Neuron (in vitro differentiated cells): ENCODE measurements at regions not wholly inside any gene's neighbourhood (a gene's known extent, or its start where the extent isn't known, plus 50 kb on each side); places are given as distances from the start of the nearest gene placed in this dataset.

Experiments
- H2AFZ ChIP-seq: one replicate; pipeline ENCODE4 v1.6.1; 2013; ENCODE audit warnings: low read depth, mild to moderate bottlenecking, inconsistent platforms, low read length, moderate library complexity
- H3K27me3 ChIP-seq: one replicate; pipeline ENCODE4 v1.6.1; 2013; ENCODE audit warnings: low read length; ENCODE audit not compliant: insufficient read depth
- H3K36me3 ChIP-seq: one replicate; pipeline ENCODE4 v1.6.1; 2013; ENCODE audit warnings: low read length; ENCODE audit not compliant: insufficient read depth
- H3K4me1 ChIP-seq: one replicate; pipeline ENCODE4 v1.6.1; 2013; ENCODE audit warnings: low read length; ENCODE audit not compliant: insufficient read depth
- H3K4me3 ChIP-seq: 2 replicates; pipeline ENCODE4 v1.5.1; 2013; ENCODE audit warnings: mild to moderate bottlenecking, low read length, moderate library complexity
- H3K9me3 ChIP-seq: one replicate; pipeline ENCODE4 v1.6.1; 2013; ENCODE audit warnings: low read length

DNA sequence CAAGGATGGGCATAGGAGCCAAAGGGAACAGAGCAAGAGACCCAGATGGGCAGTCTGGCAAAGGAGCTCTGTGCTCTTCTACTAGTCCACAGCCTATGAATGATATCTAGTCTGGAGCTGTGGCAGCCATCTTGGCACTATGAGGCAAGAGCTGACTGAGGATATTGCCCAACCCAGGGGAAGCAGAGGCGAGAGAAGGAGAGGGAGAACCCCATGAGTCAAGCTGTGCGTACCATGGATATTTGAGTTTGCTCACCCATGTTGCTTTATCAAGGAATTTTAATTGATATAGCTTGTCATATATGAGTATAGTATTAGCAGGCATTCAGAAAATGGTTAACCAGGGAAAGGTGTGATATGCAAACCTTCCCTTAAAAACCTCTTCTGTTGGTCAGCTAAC is 420.9 kb downstream of the PRDM2 start:
- Histone ChIP-seq H3K4me1 (no peaks in the 10 kb centered on the region), H3K36me3 (no peaks in the 10 kb centered on the region), H3K27me3 (no peaks in the 10 kb centered on the region), H3K4me3 (no peak overlapping the region), H3K9me3 (peaks cover 2% of the 10 kb centered on the region), H2AFZ (no peak overlapping the region)

DNA sequence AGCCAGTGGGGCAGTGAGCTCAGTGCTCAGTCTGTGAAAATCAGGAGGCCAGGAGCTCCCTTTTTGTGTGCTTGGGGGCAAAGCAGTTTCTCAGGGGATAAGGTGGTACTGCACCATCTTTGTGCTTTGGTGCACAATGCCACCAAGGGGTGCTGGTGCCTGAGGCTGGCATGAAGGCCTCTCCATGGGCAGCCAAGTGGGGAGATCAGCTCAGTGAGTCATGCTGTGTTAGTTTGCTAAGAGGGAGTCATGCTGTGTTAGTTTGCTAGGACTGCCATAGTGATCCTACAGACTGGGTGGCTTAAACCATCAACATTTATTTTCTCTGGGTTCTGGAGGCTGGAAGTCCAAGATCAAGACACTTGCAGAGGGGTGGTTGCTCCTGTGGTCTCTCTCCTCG is 428.1 kb downstream of the PRDM2 start:
- no peaks in the 10 kb centered on the region for H3K36me3 ChIP-seq
- H3K9me3 ChIP-seq = no peaks in the 10 kb centered on the region
- no peaks in the 10 kb centered on the region for H3K27me3 ChIP-seq
- no peak overlapping the region for H2AFZ ChIP-seq
- H3K4me3 ChIP-seq = no peak overlapping the region
- no peaks in the 10 kb centered on the region for H3K4me1 ChIP-seq

DNA sequence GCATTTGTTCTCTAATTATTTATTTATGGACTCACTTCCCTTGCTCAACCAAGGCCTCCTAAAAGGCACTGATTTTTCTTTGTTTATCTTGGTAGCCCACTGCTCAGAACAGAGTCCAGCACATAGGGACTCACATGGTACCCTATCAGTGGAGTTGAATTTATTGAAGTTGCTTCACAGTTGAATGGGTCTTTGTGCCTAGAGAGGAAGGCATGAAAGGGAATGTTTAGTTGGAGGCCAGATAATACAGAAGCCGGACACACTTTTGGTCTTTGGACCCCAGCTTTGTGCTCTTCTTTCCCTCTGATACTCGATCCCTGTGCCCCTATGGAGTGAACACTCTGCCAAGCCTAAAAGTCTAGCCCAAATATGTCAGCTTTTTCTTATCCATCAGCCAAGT is 429.0 kb downstream of the PRDM2 start:
- H3K27me3 ChIP-seq = no peaks in the 10 kb centered on the region
- no peak overlapping the region for H2AFZ ChIP-seq
- H3K4me1 ChIP-seq = no peaks in the 10 kb centered on the region
- H3K4me3 ChIP-seq = no peak overlapping the region
- H3K36me3 ChIP-seq = no peaks in the 10 kb centered on the region
- H3K9me3 ChIP-seq = no peaks in the 10 kb centered on the region

DNA sequence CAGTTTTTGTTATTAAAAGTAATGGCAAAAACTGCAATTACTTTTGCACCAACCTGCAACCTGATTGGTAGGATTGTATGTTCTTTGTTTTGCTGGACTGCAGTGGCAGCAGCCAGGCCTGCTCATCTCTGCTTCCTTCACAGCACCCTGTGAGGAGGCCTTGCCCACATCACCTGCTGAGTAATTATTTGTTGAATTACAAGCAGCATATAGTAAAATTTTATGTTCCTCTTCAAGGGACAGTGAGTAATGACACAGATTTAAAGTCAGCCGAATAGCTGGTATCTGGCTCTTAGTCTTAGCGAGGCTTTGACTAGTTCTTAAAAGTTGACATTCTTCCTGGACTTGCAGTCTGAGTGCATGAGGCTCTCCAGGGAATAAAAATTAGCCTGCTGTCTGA is 435.1 kb downstream of the PRDM2 start:
- Histone ChIP-seq H3K4me1 (no peaks in the 10 kb centered on the region), H3K4me3 (no peak overlapping the region), H3K36me3 (no peaks in the 10 kb centered on the region), H2AFZ (no peak overlapping the region), H3K27me3 (no peaks in the 10 kb centered on the region), H3K9me3 (no peaks in the 10 kb centered on the region)

DNA sequence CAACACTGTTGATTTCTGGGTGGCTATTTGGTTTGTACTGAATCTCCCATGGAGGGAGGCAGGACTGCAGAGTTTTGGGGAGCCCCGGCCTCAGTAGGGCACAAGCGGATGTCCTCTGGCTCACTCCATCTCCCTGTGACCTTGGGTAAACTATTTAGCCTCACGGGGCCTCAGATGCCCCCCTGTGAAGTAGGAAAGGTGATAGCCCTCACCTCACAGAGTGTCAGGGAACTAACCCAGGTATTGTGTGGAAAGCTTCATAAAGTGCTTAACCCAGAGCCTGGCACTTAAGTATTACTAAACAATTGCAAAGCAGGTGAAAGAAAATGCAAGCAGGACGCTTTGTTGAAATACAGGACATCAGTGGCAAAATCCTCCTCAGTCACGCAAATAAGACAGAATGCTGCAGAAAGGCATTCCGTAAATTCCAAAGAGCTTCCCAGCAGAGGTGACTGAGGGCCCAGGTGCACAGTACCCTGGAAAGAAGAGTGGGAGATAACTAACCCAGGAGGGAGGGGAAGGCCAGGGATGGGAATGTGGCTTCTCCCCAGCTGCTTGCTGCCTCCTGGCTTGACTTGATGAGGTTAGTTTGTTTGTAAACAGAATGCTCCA is 436.3 kb downstream of the PRDM2 start:
- Histone ChIP-seq H3K4me1 (no peaks in the 10 kb centered on the region), H3K9me3 (no peaks in the 10 kb centered on the region), H3K4me3 (no peak overlapping the region), H2AFZ (no peak overlapping the region), H3K36me3 (no peaks in the 10 kb centered on the region), H3K27me3 (no peaks in the 10 kb centered on the region)

DNA sequence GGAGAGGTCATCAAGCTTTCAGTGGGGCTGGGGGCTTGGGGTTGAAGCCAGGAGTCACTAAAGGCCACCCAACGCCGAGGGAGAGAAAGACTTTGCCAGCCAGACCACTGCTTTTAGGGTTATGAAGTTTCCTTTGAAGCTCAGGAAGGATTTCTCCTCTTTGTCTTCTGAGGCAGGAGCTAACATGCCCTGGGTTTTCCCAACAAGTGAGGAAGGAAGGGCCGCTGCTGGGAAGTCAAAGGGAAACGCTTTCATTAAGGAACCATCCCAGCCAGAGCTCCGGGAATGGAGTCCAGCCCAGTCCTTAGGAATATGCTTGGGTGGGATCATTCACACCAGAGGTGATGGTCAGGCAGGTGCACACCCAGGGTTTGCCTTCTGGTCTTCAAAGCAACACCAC is 436.9 kb downstream of the PRDM2 start:
- no peak overlapping the region for H3K4me3 ChIP-seq
- no peaks in the 10 kb centered on the region for H3K9me3 ChIP-seq
- H3K4me1 ChIP-seq = no peaks in the 10 kb centered on the region
- no peaks in the 10 kb centered on the region for H3K27me3 ChIP-seq
- no peak overlapping the region for H2AFZ ChIP-seq
- H3K36me3 ChIP-seq = no peaks in the 10 kb centered on the region

DNA sequence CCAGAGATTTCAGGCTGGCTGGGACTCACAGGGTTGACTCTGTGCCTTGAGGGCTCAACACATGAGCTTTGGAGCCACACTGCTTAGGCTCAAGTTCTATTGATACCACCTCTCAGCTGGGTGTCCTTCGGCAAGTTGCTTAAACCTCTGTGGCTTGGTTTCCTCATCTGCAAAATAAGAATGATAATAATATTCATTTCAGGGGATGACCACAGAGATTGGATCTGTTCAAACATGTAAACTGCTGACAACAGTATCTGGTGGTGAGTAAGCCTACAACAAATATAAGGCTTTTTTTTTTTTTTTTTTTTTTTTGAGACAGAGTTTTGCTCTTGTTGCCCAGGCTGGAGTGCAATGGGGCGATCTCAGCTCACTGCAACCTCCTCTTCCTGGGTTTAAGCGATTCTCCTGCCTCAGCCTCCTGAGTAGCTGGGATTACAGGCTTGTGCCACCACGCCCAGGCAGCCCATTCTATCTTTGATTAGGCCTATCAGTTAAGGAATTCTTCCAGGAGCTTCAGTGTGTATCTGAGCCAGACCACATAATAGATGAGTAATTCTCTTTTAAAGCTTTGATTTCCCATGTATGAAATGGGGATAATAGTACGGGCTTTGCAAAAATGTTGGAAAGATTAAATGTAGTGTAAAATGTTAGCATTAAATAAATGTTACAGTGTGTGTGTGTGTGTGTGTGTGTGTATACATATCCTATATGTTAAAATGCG is 437.6 kb downstream of the PRDM2 start:
- no peaks in the 10 kb centered on the region for H3K4me1 ChIP-seq

DNA sequence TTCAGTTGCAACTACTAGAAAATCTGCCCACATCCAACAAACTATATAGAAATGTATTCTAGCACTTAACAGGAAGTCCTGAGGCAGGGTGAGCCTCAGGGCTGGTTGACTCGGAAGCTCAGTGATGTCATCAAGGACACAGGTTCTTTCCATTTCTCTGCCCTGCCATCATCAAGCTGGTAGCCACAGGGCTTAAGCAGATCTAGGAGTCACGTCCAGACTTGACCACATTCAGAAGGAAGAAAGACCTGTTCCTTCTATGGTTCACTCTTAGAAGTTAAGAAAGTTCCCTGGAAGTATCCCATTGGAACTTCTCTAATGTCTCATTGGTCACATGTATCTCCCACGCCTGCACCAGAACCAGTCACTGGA is 438.1 kb downstream of the PRDM2 start:
- Histone ChIP-seq H3K4me1 (no peaks in the 10 kb centered on the region), H2AFZ (no peak overlapping the region), H3K4me3 (no peak overlapping the region), H3K36me3 (no peaks in the 10 kb centered on the region), H3K9me3 (no peaks in the 10 kb centered on the region), H3K27me3 (no peaks in the 10 kb centered on the region)

More for the DNA sequence above, 437.6 kb downstream of the PRDM2 start:
- H3K36me3 ChIP-seq = no peaks in the 10 kb centered on the region
- H3K27me3 ChIP-seq = no peaks in the 10 kb centered on the region
- H2AFZ ChIP-seq = no peak overlapping the region
- no peak overlapping the region for H3K4me3 ChIP-seq
- no peaks in the 10 kb centered on the region for H3K9me3 ChIP-seq

DNA sequence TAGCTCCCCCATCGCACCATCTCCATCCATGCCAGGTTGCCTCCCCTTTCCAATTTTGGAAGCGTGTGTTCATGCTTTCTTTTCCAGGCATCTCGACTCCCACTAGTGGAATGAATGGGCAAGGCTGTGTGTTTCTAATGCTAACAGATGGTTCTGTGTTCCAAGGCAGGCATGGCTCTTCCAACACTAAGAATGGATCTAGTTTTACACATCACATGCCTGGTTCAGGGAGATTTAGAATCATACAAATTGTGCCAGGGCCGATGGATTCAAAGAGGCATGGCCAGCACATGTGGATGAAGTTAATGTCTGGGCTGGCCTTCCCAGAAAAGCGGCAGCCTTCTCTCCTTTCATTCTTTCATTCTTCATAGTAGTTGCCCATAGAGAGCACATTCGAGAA is 438.7 kb downstream of the PRDM2 start:
- H3K4me3 ChIP-seq = no peak overlapping the region
- no peaks in the 10 kb centered on the region for H3K36me3 ChIP-seq
- H3K27me3 ChIP-seq = no peaks in the 10 kb centered on the region
- H2AFZ ChIP-seq = no peak overlapping the region
- no peaks in the 10 kb centered on the region for H3K9me3 ChIP-seq
- H3K4me1 ChIP-seq = no peaks in the 10 kb centered on the region

DNA sequence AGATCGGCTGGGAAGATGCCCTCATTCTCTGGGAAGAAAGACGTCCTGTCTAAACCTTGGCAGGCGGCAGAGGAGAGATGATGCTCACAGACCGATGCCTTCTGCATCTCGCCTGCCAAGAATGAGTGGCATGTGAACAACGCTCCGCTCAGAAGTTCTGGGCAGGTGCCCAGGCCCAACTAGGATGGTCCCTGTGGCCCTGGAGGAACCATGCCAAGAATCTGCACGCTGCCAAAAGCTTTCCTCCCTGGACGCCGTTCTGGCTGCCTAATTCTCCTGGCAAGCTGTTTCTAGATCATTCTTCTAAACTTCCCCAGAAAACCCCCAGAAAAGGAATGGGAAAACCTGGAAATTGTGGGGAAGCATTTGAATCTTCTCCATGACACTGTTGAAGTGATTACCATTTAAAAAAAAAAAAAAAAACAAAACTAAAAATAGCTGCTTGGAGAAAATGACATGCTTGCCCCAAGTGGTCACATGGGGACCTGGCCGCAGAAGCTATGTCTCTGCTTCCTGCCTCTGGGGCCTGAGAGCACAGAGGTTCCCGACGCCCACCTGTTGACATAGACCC is 440.9 kb downstream of the PRDM2 start:
- no peaks in the 10 kb centered on the region for H3K27me3 ChIP-seq
- H3K36me3 ChIP-seq = no peaks in the 10 kb centered on the region
- H3K4me3 ChIP-seq = no peak overlapping the region
- no peaks in the 10 kb centered on the region for H3K9me3 ChIP-seq
- no peaks in the 10 kb centered on the region for H3K4me1 ChIP-seq
- no peak overlapping the region for H2AFZ ChIP-seq

DNA sequence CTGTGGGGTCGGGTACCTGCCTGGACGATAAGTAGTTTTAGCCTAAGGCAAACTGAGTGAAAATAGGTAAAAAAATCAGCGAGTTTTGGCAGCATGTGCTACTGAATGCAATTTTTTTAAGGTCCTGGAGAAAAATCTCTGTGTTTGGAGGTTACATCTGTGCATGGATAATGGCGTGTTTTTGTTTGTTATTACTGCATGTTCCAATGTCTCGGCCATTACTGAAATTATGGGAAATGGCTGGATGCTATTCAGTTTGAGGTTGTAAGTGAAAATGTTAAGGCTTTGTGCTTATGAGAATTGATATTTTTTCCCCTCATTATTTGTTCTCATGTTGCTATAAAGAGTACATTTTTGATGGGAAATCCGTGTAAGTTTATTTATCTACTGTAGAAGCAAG is 441.7 kb downstream of the PRDM2 start:
- Histone ChIP-seq H3K36me3 (no peaks in the 10 kb centered on the region), H3K4me3 (no peak overlapping the region), H3K27me3 (no peaks in the 10 kb centered on the region), H2AFZ (no peak overlapping the region), H3K4me1 (no peaks in the 10 kb centered on the region), H3K9me3 (no peaks in the 10 kb centered on the region)

DNA sequence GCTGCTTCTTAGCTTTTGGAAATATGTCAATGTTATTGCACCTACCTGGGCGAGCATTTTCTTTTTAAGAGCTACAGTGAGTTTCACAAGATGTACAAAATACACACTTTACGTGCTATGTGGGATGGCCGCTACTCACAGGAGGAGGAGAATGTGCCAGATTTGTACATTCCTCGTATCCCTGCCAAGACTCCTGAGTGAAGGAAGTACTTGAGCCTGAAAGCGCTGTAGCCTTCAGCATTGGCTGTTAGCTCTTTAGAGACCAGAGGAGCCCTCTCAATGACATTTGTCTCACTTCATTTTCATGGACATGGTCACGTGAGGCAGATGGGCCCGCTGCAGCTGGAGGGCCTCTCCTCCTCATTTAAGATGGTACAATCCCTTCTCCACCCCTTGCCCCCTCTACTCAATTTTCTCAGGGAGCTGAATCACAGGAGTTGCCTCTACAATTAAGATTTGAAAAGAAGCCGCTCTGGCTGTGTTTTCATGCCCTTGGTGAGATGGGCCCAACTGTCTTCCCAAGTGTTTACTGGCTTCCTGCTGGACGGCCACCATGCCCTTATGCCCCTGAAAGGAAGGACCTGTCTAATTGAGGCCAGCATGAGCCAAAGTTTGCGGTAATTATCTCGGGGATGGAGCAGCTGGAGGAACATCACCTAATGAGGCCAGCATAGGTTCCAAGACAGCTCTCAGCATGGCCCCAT is 442.6 kb downstream of the PRDM2 start:
- H3K36me3 ChIP-seq = no peaks in the 10 kb centered on the region
- H3K4me3 ChIP-seq = no peak overlapping the region
- no peaks in the 10 kb centered on the region for H3K9me3 ChIP-seq
- H2AFZ ChIP-seq = no peak overlapping the region
- no peaks in the 10 kb centered on the region for H3K4me1 ChIP-seq
- H3K27me3 ChIP-seq = no peaks in the 10 kb centered on the region

DNA sequence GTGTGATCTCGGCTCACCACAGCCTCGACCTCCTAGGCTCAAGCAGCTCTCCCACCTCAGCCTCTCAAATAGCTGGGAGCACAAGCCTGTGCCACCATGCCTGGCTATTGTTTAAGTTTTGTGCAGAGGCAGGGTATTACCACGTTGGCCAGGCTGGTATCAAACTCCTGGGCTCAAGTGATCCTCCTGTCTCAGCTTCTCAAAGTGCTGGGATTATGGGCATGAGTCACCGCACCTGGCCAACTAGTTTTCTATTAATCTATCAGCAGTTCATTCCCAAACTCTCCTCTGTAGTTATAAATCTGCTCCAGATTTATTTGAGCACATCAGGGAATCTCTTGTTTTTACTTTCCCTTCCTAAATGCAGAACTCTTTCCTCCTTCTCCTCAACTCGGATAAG is 443.8 kb downstream of the PRDM2 start:
- Histone ChIP-seq H3K4me1 (no peaks in the 10 kb centered on the region), H2AFZ (no peak overlapping the region), H3K4me3 (no peak overlapping the region), H3K9me3 (no peaks in the 10 kb centered on the region), H3K27me3 (no peaks in the 10 kb centered on the region), H3K36me3 (no peaks in the 10 kb centered on the region)
